D721Med (cell line): ENCODE measurements at regions not wholly inside any gene's neighbourhood (a gene's known extent, or its start where the extent isn't known, plus 50 kb on each side); places are given as distances from the start of the nearest gene placed in this dataset.

Experiments used
- DNase-seq: peaks from one replicate; pipeline ENCODE4 v3.0.0; 2011; ENCODE audit warnings: low spot score; ENCODE audit not compliant: insufficient read length
- FAIRE-seq: peaks from 2 replicates; lab custom pipeline; 2011; peaks lifted over from hg19 to GRCh38; lab: Jason Lieb, UNC
- TF ChIP-seq, protein P1 (sequence below): IDR thresholded peaks from 2 replicates; pipeline ENCODE4 v1.5.1; 2012; ENCODE audit warnings: mild to moderate bottlenecking, control low read depth; ENCODE audit not compliant: insufficient read depth; ENCODE audit errors: missing control alignments

DNA sequence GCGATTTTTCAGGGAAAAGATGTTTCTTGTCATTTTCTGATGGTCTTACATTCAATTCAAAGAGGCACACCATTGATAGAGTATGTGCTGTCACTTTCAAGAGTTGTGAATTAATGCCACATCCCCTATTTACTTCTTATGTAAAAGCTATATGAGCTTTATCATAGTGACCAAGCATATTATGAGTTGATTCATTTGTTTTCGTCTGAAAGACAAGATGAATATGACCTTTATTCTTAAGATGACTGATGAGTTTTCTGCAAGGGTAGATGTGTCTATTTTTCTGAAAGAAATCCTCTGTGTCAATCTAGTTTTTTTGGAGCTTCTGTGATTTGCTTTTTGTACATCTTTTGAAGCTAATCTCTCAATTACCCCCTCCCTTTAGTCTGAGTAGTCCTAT lies 676.3 kb upstream of the ARGLU1 start:
- TF ChIP-seq, protein P1, sequence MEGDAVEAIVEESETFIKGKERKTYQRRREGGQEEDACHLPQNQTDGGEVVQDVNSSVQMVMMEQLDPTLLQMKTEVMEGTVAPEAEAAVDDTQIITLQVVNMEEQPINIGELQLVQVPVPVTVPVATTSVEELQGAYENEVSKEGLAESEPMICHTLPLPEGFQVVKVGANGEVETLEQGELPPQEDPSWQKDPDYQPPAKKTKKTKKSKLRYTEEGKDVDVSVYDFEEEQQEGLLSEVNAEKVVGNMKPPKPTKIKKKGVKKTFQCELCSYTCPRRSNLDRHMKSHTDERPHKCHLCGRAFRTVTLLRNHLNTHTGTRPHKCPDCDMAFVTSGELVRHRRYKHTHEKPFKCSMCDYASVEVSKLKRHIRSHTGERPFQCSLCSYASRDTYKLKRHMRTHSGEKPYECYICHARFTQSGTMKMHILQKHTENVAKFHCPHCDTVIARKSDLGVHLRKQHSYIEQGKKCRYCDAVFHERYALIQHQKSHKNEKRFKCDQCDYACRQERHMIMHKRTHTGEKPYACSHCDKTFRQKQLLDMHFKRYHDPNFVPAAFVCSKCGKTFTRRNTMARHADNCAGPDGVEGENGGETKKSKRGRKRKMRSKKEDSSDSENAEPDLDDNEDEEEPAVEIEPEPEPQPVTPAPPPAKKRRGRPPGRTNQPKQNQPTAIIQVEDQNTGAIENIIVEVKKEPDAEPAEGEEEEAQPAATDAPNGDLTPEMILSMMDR: no peak
- DNase-seq (no peak), FAIRE-seq (no peak)

DNA sequence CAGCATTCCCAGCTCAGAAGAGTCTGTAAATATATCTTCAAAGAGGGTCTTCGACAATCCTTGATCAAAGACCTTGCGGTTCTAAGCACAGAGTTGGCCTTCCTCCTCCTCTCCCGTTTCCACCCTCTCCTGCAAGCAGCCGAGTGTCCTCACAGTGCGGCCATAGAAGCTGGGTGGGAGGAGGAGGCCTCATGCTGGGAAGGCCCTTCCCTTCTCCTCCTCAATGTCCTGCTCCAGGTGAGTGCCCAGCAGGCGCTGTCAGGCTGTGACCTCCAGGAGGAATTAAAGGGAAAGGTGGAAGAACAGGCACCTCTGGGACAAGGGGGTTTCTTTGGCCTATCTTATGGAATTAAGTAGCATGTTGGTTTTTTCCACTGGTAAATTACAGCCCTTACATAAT lies 674.2 kb upstream of the ARGLU1 start:
- FAIRE-seq: no peak
- TF ChIP-seq, protein P1: no peak
- DNase-seq: no peak

DNA sequence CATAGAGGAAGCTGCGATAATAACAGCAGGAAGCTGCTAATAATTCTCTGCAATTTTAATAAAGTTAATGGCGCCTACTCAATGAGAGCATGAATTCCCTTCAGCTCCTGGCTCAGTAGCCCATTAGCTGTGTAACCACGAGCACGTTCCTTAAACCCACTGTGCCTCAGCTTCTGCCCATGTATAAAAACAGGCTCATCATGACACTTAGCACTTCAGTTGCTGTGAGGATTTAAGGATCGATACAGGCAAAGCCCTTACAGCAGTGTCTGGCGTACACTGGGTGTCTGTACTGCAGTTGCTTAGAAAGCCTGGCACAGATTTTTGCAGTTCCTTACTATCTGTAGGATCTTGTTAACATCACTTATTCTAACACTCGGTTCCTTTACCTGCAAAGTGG lies 673.4 kb upstream of the ARGLU1 start:
- TF ChIP-seq, protein P1: no peak
- DNase-seq: peak; percentile 20
- peak; percentile 88 for FAIRE-seq

DNA sequence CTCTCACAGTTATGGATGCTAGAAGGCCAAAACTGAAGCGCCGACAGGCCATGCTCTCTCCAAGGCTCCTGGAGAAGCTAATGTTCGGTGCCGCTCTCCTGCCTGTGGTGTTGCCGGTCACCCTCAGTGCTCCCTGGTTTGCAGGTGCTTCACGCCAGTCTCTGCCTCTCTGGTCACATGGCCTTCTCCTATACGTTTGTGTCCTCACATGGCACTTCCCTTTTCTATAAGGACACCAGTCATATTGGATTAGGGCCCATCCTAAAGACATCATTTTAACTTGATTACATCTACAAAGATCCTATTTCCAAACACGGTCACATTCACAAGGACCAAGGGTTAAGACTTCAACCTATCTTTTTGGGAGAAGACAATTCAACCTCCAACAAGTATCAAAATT lies 671.3 kb upstream of the ARGLU1 start:
- no peak for DNase-seq
- TF ChIP-seq, protein P1: no peak
- FAIRE-seq: no peak

DNA sequence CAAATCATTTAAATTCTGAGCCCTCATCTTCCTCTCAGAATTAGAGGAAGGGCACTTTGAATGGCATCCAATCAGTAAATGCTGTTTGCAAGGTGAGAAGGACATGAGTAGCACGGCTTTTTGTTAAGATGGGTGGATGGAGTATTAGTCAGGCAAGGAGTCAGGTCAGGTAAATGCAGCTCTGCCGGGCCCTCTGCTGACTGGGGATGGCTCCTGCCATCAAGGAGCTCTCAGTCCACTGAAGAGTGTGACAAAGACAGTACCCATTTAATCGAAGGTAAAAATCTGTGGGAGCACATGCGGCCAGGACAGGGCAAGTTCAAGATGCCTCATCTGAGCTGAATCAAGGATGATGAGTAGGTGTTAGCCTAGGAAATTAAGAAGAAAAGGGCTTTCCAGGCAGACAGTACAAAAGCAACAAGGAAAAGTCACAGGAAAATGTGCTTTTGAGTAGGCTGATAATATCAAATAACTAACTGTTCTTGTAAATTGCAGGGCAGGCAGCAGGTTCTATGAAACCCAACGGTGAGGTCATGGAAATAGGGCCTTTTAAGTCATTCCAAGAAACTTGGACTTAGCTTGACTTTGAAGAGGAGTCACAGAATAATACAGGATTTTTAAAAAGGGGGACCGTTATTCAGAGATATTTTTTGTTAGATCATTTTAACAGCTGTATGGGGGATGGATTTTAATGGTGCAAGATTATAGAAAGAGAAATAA lies 670.5 kb upstream of the ARGLU1 start:
- FAIRE-seq (no peak), DNase-seq (no peak)
- TF ChIP-seq, protein P1: no peak

DNA sequence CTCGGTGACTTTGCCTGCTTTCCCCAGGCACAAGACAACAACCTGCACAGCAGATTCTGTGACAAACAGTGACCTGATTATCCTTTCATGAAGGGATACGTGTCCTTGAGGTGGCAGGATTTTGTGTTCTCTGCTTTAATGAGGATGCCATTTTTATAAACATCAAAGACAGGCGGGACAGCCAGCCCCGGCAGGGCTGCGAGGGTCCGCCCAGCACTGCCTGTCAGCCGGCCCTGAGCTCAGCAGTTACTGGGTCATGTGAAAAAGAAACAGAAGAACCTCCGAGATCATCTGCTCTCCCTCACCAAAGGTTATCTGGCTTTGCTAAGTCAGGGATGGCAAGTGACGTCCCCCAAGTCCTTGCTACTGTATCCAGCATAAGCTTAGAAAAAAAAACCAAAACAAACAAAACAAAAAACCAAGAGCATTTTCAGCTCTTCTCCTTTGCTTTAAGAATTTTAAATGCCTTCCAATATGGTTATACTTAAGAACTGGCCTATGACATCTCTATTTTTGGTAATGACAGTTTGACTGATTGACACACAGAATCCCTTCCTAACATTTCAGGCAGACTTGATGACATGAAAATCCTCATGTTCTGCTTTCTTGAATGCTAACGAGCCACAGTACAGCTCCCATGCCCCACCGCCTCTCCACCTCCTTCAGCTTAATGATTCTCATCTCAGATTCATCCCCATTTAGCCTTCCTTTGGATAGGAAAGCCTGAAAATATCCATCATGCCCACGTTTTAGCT lies 666.6 kb upstream of the ARGLU1 start:
- FAIRE-seq: no peak
- TF ChIP-seq, protein P1: no peak
- no peak for DNase-seq

DNA sequence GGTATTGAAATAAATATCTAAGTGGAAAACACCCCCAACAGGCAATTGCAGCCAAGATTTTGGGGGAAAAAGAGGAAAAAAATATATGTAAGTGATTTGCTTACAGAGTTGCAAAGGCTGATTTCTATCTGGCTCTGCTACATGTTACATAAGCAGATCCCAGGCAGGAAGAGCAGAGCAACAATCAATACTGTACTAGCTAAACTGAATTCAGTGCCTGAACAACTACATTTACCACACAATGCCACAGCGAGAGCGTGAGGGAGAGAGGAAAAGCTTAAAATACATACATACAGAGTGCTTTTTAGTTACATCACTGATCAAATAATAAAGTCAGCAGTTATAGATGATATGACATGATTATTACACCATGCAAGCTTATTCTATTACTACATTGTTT lies 665.6 kb upstream of the ARGLU1 start:
- TF ChIP-seq, protein P1: no peak
- DNase-seq (no peak), FAIRE-seq (no peak)
